Stimulated activated CD4-positive, alpha-beta T cell treated with anti-CD3 and anti-CD28 coated beads, Interleukin-1b, Interleukin-23, amount 100 ng/mL, for 4 hours (primary cell): ENCODE measurements at regions not wholly inside any gene's neighbourhood (a gene's known extent, or its start where the extent isn't known, plus 50 kb on each side); places are given as distances from the start of the nearest gene placed in this dataset.

ENCODE experiments used
- DNase-seq, 2 donors: peaks; one replicate each; pipeline ENCODE4 v3.0.0-alpha.2; 2020; ENCODE audit warnings: low read depth in 2 of 2

GRCh38 chr6:153634416-153634815 lies 404.6 kb upstream of the OPRM1 start:
- no peak for DNase-seq

DNA sequence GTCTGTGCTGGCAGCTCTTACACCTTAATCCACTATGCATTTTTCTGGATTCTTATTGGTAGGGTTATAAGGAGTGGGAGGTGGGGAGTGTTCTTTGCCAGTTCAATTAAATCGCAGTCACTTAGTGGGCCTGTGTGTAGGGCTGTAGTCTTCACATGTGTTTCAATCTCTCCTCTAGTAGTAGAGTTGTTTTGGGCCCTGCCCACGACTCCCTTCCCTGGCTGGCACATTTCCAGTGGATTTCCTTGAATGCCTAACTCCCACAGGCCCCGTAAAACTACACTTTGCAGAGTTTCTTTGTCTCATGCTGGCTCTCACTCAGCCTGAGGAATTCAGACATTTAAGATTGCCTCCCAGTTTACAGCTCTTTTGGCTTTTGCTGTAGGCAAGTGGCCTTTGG lies 414.0 kb upstream of the OPRM1 start:
- no peak for DNase-seq

DNA sequence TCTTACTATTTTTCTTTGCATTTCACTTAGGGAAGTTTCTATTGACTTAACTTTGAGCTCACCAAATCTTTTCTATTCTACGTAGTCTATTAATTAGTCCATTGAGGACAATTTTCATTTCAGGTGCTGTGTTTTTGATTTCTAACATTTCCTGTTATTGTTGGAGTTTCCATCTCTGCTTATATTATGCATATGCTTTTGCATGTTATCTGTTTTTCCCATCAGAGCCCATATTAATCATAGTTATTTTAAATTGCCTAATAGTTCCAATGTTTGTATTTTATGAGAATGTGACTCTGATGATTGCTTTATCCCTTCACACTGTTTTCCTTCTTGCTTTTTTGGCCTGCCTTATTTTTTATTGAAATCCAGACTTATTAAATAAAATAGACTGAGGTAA lies 414.5 kb upstream of the OPRM1 start:
- no peak for DNase-seq

DNA sequence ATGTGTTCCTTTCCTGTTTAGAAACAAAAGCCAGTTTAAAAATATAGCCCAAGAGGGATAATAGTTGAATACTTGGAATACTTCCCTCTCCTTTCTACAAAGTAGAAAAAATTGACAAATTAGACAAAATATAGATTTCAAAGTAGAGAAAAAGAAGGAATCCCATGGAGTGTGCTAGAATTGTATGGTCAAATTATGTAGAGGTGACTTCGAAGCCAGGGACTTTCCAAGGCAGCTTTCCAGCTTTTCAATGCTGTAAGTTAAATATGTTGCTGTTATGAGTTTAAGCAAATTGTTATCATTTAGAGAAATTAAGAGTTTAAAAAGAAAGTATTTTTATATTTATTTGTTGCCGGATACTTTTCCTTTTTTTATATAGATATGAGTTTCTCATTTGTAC lies 415.5 kb upstream of the OPRM1 start:
- no peak for DNase-seq

DNA sequence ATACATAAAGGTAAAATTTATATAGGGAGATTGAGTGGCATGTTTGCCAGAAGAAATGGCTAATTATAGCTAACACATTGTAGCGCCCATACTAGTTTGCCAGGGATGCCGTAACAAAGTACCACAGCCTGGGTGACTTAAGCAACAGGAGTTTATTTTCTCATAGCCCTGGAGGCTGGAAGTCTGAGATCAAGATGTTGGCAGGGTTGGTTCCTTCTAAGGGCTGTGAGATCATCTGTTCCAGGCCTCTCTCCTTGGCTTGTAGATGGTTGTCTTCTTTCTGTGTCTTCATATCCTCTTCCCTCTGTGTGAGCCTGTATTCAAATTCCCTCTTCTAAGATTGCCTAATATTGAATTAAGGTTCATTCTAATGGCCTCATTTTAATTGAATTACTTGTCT lies 417.5 kb upstream of the OPRM1 start:
- DNase-seq, result no peak

- DNase-seq, result no peak
These were observed 418.0 kb upstream of the OPRM1 start for GRCh38 chr6:153621070-153621469.

DNA sequence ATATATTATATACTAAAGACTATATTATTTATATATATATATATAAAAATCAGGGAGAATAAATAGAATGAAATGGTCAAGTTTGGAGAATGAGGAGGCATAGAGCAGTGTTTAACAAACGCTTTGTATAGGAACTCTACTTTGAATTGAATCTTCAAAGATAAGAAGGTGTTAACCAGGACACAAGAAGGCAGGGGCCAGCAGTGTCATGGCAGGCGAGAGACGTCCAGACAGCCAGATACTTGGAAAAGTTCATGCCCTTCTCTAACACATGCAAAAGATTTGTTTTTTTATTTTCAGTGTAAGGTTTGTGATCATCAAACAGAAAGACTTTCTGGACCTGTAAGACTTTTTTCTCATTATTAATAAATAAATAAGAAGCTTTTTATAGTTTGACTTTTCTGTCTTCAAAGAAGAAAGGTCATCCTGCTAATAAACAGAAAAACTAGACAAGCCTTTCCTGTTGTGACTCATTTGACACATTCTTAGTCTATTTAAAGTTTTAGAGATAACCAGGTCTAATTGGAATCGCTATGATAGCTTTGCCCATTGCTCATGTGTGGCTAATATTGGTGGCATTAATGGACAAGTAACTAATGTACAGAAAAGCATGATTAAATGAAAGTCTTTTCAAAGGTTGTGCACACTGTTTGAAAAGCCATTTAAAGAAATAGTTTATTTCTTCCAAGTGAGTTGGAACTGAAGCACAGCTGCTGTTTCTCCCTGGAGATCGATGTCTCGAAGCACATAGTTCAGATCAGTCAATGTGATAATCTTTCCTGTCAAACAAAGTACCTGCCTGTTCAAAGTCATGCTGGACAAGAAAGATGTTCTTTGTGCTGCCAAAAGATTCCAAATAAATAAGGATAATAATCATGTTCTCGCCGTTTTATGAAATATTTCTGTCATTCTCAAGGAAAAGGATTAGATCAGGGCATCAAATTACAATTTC lies 420.4 kb upstream of the OPRM1 start:
- DNase-seq, result no peak

DNA sequence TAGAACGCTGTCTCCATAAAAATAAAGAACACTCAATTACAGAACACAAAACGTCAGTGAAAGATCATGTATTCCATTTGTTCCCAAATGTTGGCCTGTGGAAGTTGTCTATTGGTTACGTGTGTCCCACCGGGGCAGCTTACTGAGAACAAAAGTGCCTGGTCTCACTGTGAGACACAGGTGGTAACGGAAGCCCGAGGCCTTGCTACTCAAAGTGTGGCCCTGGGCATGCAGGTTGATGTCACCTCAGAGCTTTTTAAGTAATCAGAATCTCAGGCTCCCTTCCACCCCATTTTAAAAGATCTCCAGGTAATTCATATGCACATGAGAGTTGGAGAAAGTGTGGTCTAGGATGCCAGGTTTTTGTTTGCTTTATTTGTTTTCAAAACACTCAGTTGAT lies 422.5 kb upstream of the OPRM1 start:
- no peak for DNase-seq

GRCh38 chr6:153613719-153614455 lies 425.2 kb upstream of the OPRM1 start:
- DNase-seq, result no peak

GRCh38 chr6:153602401-153602800 lies 436.6 kb upstream of the OPRM1 start:
- DNase-seq, result no peak

DNA sequence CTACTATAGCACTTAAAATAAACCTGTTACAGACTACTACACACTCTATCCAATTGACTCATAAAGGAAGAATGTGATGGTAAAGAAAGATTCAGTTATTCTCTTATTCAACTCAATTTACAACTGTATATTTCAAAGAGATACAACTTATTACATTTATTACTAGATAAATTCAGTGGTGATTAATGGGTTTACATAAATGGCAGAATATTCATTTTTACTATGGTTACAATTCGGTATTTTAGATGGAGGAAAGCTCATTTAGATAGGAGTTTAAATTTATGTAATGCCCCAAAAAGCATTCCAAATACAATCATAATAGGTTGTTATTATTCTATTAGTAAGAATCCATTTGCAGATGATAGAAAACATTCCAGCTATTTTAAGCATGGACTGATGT lies 439.1 kb upstream of the OPRM1 start:
- no peak for DNase-seq

DNA sequence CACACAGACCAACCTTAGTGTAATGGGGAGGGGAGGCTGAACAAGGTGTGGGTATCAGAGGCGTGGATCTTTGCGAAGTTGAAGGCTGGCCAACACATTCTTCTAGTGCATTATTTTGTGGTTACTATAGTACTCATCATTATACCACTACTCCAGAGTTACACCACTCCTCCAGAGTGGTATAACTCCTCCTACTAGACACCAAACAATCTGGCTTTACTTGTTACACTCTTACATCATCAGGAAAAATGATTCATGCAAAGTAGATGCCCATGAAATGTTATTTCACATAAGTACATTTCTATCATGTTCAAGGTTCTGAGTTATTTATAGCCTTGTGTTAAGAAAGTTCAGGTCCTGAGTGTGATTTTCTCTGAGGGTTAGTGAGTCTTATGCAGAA lies 443.1 kb upstream of the OPRM1 start:
- DNase-seq, result no peak

GRCh38 chr6:153594871-153595270 lies 444.2 kb upstream of the OPRM1 start:
- no peak for DNase-seq

- DNase-seq, result no peak
These were observed 447.9 kb upstream of the OPRM1 start for GRCh38 chr6:153591159-153591558.

DNA sequence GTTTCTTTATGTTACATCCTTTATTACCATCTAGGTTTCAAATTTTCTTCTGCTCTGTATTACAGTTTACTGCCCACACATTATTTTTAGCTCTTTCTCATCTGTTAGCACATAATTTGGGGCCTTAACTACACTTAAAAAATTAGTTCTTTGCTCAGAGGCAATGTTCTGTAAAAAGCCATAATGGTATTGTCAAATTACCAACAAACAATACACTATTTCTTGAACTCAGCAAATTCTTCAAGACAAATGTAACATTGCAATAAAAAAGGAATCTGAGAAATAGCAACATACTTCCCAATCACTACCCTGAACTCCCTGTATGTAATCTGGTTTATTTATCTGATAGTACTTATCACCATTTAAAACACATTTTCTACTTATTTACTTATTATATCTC lies 448.6 kb upstream of the OPRM1 start:
- no peak for DNase-seq

GRCh38 chr6:153588330-153588729 lies 450.7 kb upstream of the OPRM1 start:
- DNase-seq, result no peak

- DNase-seq, result no peak
These were observed 452.6 kb upstream of the RGS17 start for GRCh38 chr6:153583685-153584084.

- DNase-seq, result no peak
These were observed 449.7 kb upstream of the RGS17 start for GRCh38 chr6:153580776-153581175.

DNA sequence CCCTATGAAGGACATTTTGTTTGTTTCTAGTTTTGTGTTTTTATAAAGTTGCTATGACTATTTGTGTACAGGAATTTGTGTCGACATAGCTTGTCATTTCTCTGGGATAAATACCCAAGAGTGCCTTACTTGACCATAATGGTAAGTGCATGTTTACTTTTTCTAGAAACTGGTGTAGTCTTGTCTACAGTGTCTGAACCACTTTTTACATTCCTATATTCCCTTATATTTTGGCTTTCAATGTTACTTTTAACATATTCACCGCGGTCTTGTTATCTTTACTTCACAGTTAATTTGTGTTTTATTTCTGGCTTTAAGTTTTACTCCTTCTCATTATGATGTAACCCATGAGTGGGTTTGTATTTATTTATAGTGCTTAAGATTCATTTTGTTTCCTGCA lies 444.4 kb upstream of the RGS17 start:
- no peak for DNase-seq

GRCh38 chr6:153574231-153574630 lies 443.1 kb upstream of the RGS17 start:
- no peak for DNase-seq

DNA sequence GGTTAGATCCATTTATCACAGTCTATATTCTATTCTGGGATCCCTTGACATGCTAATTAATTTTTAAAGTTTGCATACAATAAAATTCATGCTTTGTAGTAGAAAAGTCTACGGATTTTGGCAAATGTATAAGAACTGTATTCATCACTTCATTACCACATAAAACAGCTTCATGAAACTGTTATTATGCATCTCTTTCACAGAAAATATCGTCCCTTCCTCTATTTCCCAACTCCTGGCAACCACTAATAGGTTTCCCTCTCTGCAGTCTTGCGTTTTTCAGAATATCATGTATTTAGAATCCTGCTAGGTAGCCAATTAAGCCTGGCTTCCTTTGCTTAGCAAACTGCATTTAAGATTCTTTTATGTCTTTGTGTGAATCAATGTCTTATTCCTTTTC lies 441.3 kb upstream of the RGS17 start:
- DNase-seq, result no peak

DNA sequence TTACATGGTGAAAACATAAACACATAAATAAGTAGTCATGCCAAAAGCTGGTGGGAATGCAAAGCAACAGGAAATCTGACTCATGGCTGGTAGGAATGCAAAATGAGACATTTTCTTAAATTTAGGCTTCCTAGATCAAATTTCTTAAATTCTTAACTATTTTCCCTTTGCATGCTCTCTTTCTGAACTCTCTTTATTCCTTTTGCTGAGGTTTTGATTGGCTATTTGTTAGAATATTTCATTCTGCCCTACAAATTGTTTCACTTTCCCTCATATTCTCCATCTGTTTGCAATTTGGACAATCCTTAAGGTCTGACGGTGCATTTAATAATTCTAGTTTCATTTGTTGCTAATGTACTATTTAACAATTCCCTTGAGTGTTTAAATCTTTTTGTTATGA lies 437.5 kb upstream of the RGS17 start:
- no peak for DNase-seq

DNA sequence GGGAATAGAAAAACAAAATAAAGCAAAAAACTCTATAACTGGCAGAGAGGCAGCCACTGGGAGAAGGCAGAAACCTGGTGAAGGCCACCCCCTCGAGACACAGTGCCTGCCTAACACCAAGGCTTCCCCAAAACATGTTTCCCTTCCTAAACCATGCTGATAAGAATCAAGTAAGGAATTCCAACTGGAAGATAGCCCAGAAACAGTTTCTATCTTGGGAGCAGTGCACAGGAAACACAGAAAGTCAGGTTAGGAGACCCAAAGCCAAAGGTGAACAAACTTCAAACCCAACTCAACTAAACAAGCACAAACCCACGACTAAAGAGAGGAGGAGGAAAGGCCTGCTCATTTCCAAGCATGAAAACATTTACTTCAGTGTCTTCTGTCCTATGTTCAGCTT lies 433.7 kb upstream of the RGS17 start:
- no peak for DNase-seq
